ENCODE measurements at regions not wholly inside any gene's neighbourhood (a gene's known extent, or its start where the extent isn't known, plus 50 kb on each side); places are given as distances from the start of the nearest gene placed in this dataset.

DNA sequence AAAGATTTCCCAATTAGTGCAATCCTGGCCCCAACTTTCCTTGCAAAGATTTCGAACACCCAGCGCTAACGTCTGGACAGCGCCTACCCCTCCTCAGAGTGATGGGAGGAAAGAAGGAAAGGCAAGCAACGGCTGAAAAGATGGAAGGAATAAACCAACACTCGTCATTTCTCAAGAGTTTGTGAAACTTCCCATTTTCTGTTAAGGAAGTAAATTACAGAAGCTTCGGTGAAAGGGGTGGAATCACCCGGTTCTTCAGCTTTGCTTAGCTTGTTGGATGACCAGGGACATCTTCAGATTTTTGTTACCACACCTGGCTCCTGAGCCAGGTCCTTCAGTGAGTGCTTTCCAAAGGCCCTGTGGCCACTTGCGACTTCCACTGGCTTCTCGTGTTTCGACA lies 313.1 kb downstream of the SKIDA1 start:
- peaks cover 15% of the 10 kb centered on the region for H3K4me1 Mint-ChIP-seq (ENCODE audit: low read depth)

DNA sequence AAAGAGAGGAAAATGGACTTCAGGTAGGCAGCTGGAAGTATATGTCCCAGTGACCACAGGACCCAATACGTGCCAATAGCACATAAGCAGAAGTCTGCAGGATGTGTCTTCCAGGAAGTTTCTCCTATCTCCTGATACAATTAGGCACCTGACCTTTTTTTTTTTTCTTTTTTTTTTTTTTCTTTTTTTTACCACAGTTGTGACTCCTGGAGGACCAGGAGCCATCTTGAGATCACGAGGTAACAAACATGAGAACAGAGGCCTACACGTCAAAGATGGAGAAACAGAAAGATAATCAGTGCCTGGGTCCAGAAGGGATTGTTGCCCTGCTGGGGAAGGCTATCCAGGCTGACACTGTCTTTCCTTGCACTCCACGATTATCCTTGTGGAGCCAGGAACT lies 312.4 kb upstream of the NEBL start:
- DNase-seq (ENCODE audit: low spot score), result no peak
- H3K4me3 Mint-ChIP-seq (ENCODE audit: unreplicated experiment), result no peak overlapping the region
- H3K36me3 Mint-ChIP-seq (ENCODE audit: low read depth), result peaks cover 2% of the 10 kb centered on the region
- H3K27ac Mint-ChIP-seq (ENCODE audit: unreplicated experiment), result no peak overlapping the region
- H3K9me3 Mint-ChIP-seq (ENCODE audit: low read depth), result peaks cover 5% of the 10 kb centered on the region
- TF ChIP-seq, protein P1, sequence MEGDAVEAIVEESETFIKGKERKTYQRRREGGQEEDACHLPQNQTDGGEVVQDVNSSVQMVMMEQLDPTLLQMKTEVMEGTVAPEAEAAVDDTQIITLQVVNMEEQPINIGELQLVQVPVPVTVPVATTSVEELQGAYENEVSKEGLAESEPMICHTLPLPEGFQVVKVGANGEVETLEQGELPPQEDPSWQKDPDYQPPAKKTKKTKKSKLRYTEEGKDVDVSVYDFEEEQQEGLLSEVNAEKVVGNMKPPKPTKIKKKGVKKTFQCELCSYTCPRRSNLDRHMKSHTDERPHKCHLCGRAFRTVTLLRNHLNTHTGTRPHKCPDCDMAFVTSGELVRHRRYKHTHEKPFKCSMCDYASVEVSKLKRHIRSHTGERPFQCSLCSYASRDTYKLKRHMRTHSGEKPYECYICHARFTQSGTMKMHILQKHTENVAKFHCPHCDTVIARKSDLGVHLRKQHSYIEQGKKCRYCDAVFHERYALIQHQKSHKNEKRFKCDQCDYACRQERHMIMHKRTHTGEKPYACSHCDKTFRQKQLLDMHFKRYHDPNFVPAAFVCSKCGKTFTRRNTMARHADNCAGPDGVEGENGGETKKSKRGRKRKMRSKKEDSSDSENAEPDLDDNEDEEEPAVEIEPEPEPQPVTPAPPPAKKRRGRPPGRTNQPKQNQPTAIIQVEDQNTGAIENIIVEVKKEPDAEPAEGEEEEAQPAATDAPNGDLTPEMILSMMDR (IDR thresholded peaks at IDR 0.05), result no peak
- peaks cover 17% of the 10 kb centered on the region for H3K4me1 Mint-ChIP-seq (ENCODE audit: low read depth)
- H3K27me3 Mint-ChIP-seq (ENCODE audit: low read depth), result peaks cover 11% of the 10 kb centered on the region

More for the DNA sequence above, 313.1 kb downstream of the SKIDA1 start:
- Mint-ChIP-seq H3K36me3 (ENCODE audit: low read depth) (no peaks in the 10 kb centered on the region), H3K27ac (ENCODE audit: unreplicated experiment) (no peak overlapping the region), H3K27me3 (ENCODE audit: low read depth) (peaks cover 12% of the 10 kb centered on the region), H3K9me3 (ENCODE audit: low read depth) (peaks cover 5% of the 10 kb centered on the region), H3K4me3 (ENCODE audit: unreplicated experiment) (no peak overlapping the region)
- DNase-seq (ENCODE audit: low spot score), result no peak
- TF ChIP-seq, protein P1 (IDR thresholded peaks at IDR 0.05), result no peak

DNA sequence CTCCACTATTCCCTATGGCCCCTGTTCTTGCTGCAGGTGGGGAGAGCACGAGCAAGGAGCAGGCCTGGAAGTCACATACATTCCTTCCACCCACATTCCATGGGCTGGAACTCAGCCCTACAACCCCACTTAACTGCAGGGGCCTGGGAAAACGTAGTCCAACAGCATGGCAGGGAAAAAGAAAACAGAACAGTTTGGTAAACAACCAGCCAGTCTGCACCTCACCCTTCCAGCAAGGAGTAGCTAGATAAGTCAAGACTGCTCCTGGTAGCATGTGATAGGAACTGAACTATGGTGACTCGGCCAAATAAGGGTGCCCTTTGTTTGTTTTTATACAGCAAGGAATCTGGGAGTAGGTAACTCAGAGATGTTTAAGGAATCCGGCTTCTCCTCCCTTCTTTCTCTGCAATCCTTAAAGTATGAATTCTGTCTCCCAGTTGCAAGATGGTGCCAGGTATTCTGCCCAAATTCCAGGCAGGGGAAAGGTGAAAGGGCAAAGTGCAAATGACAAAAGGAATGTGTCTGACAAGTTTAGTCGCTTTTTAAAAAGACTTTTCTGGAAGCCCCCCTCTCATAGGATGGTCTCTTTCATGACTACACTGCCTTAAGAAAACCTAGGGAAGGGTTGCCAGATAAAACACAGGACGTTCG lies 311.7 kb upstream of the NEBL start:
- H3K36me3 Mint-ChIP-seq (ENCODE audit: low read depth), result peaks cover 2% of the 10 kb centered on the region
- no peak overlapping the region for H3K4me3 Mint-ChIP-seq (ENCODE audit: unreplicated experiment)
- H3K27ac Mint-ChIP-seq (ENCODE audit: unreplicated experiment), result no peak overlapping the region
- H3K27me3 Mint-ChIP-seq (ENCODE audit: low read depth), result peaks cover 12% of the 10 kb centered on the region
- H3K9me3 Mint-ChIP-seq (ENCODE audit: low read depth), result peaks cover 5% of the 10 kb centered on the region
- TF ChIP-seq, protein P1 (IDR thresholded peaks at IDR 0.05), result no peak
- no peak for DNase-seq (ENCODE audit: low spot score)
- peaks cover 17% of the 10 kb centered on the region for H3K4me1 Mint-ChIP-seq (ENCODE audit: low read depth)

DNA sequence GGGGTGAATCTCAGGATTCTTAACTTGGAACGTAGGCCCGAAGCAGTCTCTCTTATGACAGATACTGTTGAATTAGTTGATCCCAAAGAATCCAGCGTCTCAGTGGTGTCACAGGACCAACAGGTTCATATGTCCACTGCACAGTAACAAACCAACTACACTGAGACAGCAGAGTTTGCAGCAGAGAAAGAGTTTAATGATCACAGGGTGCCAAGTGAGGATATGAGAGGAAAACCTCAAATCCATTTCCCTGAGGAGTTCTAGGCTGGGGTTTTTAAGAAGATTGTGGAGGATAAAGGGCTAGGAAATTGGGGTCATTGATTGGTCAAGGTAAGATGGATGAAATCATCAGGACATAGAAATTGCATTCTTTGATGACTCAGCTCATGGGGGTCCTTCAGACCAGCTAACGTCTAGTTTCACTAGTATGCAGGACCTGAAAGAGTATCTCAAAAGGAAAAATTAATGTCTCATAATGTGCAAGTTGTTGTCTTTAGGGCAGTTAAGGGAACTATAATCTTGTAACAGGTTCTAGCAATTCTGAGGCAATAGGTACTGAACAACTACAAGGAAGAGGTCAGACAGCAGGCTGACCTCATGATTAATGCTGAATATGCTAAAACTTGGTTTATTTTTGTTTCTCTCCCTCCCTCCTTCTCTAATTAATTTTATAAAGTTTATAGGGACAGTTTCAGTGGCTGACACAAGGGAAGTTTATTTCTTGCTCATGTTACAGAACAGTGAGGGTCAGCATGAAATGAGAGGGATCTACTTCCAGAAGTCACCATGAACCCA lies 310.9 kb upstream of the NEBL start:
- H3K27ac Mint-ChIP-seq (ENCODE audit: unreplicated experiment), result no peak overlapping the region
- H3K4me3 Mint-ChIP-seq (ENCODE audit: unreplicated experiment), result no peak overlapping the region
- H3K4me1 Mint-ChIP-seq (ENCODE audit: low read depth), result peaks cover 23% of the 10 kb centered on the region
- TF ChIP-seq, protein P1 (IDR thresholded peaks at IDR 0.05), result no peak
- peaks cover 13% of the 10 kb centered on the region for H3K27me3 Mint-ChIP-seq (ENCODE audit: low read depth)
- no peak for DNase-seq (ENCODE audit: low spot score)
- H3K9me3 Mint-ChIP-seq (ENCODE audit: low read depth), result peaks cover 5% of the 10 kb centered on the region
- H3K36me3 Mint-ChIP-seq (ENCODE audit: low read depth), result peaks cover 2% of the 10 kb centered on the region

DNA sequence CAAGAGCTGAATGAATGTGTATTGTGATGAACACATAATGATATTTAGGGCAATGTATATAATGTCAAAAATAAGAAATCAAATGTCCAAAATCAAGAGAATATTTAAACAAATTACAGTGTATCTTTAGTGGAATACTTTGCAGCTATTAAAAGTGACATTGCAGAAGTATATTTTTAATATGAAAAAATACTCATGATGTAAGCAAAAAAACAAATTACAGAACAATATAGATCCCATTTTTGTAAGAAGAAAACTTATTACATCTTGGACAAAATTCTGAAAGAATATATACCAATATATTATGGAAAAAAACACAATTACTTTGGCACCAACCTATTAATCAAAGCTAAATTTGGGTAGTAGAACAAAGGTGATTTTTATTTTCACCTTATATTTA lies 308.2 kb upstream of the NEBL start:
- H3K27me3 Mint-ChIP-seq (ENCODE audit: low read depth), result peaks cover 17% of the 10 kb centered on the region
- H3K9me3 Mint-ChIP-seq (ENCODE audit: low read depth), result peaks cover 5% of the 10 kb centered on the region

More for the DNA sequence above, 308.2 kb upstream of the NEBL start:
- peaks cover 27% of the 10 kb centered on the region for H3K4me1 Mint-ChIP-seq (ENCODE audit: low read depth)
- no peak overlapping the region for H3K27ac Mint-ChIP-seq (ENCODE audit: unreplicated experiment)
- H3K4me3 Mint-ChIP-seq (ENCODE audit: unreplicated experiment), result no peak overlapping the region
- DNase-seq (ENCODE audit: low spot score), result no peak
- peaks cover 2% of the 10 kb centered on the region for H3K36me3 Mint-ChIP-seq (ENCODE audit: low read depth)
- TF ChIP-seq, protein P1 (IDR thresholded peaks at IDR 0.05), result no peak
